GM03348 (cell line): ENCODE measurements at regions not wholly inside any gene's neighbourhood (a gene's known extent, or its start where the extent isn't known, plus 50 kb on each side); places are given as distances from the start of the nearest gene placed in this dataset.
"Not testable (repeated sequence)": the region's sequence is repeated elsewhere in the genome, so short reads cannot be mapped to it uniquely, and the experiment has no call there.

Source experiments
- DNase-seq: peaks from one replicate; pipeline ENCODE4 v3.0.0; 2012; ENCODE audit warnings: low spot score

- DNase-seq: no peak
Observed at GRCh38 chr1:82813386-82813785, 1012.7 kb downstream of the ADGRL2 start.

- DNase-seq: no peak
Observed at GRCh38 chr1:82810601-82811000, 1009.9 kb downstream of the ADGRL2 start.

- DNase-seq: no peak
Observed at GRCh38 chr1:82807563-82807962, 1006.8 kb downstream of the ADGRL2 start.

GRCh38 chr1:82806133-82806532 is 1005.4 kb downstream of the ADGRL2 start:
- no peak for DNase-seq

GRCh38 chr1:82801176-82801575 is 1000.4 kb downstream of the ADGRL2 start:
- DNase-seq: no peak

GRCh38 chr1:82800721-82801120 is 1000.0 kb downstream of the ADGRL2 start:
- DNase-seq: no peak

GRCh38 chr1:82799261-82799660 is 998.5 kb downstream of the ADGRL2 start:
- DNase-seq: no peak

- no peak for DNase-seq
Observed at GRCh38 chr1:82795508-82796149, 994.9 kb downstream of the ADGRL2 start.

- no peak for DNase-seq
Observed at GRCh38 chr1:82792151-82792550, 991.4 kb downstream of the ADGRL2 start.

GRCh38 chr1:82790556-82790955 is 989.8 kb downstream of the ADGRL2 start:
- DNase-seq: no peak

GRCh38 chr1:82788660-82789059 is 987.9 kb downstream of the ADGRL2 start:
- no peak for DNase-seq

GRCh38 chr1:82788038-82788437 is 987.3 kb downstream of the ADGRL2 start:
- no peak for DNase-seq

GRCh38 chr1:82786883-82787282 is 986.1 kb downstream of the ADGRL2 start:
- no peak for DNase-seq

- DNase-seq: no peak
Observed at GRCh38 chr1:82785268-82785790, 984.6 kb downstream of the ADGRL2 start.

- no peak for DNase-seq
Observed at GRCh38 chr1:82783044-82783443, 982.3 kb downstream of the ADGRL2 start.

- DNase-seq: no peak
Observed at GRCh38 chr1:82782599-82782998, 981.9 kb downstream of the ADGRL2 start.

- DNase-seq: no peak
Observed at GRCh38 chr1:82778612-82779011, 977.9 kb downstream of the ADGRL2 start.

- DNase-seq: no peak
Observed at GRCh38 chr1:82777240-82777639, 976.5 kb downstream of the ADGRL2 start.

- DNase-seq: not testable (repeated sequence)
Observed at GRCh38 chr1:82776730-82777129, 976.0 kb downstream of the ADGRL2 start.

GRCh38 chr1:82775406-82776000 is 974.8 kb downstream of the ADGRL2 start:
- DNase-seq: no peak

- no peak for DNase-seq
Observed at GRCh38 chr1:82762829-82763532, 962.2 kb downstream of the ADGRL2 start.

GRCh38 chr1:82759035-82759434 is 958.3 kb downstream of the ADGRL2 start:
- no peak for DNase-seq

GRCh38 chr1:82755671-82756070 is 954.9 kb downstream of the ADGRL2 start:
- no peak for DNase-seq
